NCI-H526 treated with DMSO at 0.1 percent for 48 hours (cell line): ENCODE measurements at regions not wholly inside any gene's neighbourhood (a gene's known extent, or its start where the extent isn't known, plus 50 kb on each side); places are given as distances from the start of the nearest gene placed in this dataset.

Experiments used
- DNase-seq: peaks from one replicate; lab custom pipeline; 2025; lab: John Stamatoyannopoulos, UW

GRCh38 chr2:60400462-60401246 is 152.8 kb downstream of the BCL11A start:
- no peak for DNase-seq

GRCh38 chr2:60394463-60394862 is 159.0 kb downstream of the BCL11A start:
- no peak for DNase-seq

GRCh38 chr2:60391649-60392375 is 161.6 kb downstream of the BCL11A start:
- no peak for DNase-seq

GRCh38 chr2:60391230-60391629 is 162.2 kb downstream of the BCL11A start:
- DNase-seq: no peak

GRCh38 chr2:60386436-60386835 is 167.0 kb downstream of the BCL11A start:
- DNase-seq: no peak

- DNase-seq: no peak
These were observed 167.8 kb downstream of the BCL11A start for GRCh38 chr2:60385648-60386047.

GRCh38 chr2:60383401-60384143 is 169.9 kb downstream of the BCL11A start:
- DNase-seq: no peak

GRCh38 chr2:60380411-60380810 is 173.0 kb downstream of the BCL11A start:
- DNase-seq: no peak

GRCh38 chr2:60379684-60380083 is 173.8 kb downstream of the BCL11A start:
- no peak for DNase-seq

GRCh38 chr2:60379216-60379615 is 174.2 kb downstream of the BCL11A start:
- DNase-seq: no peak

- no peak for DNase-seq
These were observed 175.6 kb downstream of the BCL11A start for GRCh38 chr2:60377825-60378224.

- DNase-seq: no peak
These were observed 177.2 kb downstream of the BCL11A start for GRCh38 chr2:60376252-60376651.

GRCh38 chr2:60371681-60372080 is 181.8 kb downstream of the BCL11A start:
- no peak for DNase-seq

- DNase-seq: no peak
These were observed 182.2 kb downstream of the BCL11A start for GRCh38 chr2:60371219-60371618.

- no peak for DNase-seq
These were observed 182.6 kb downstream of the BCL11A start for GRCh38 chr2:60370814-60371213.

GRCh38 chr2:60368456-60368855 is 185.0 kb downstream of the BCL11A start:
- no peak for DNase-seq

- no peak for DNase-seq
These were observed 187.2 kb downstream of the BCL11A start for GRCh38 chr2:60366135-60366712.

GRCh38 chr2:60365556-60365955 is 187.9 kb downstream of the BCL11A start:
- no peak for DNase-seq

GRCh38 chr2:60364491-60364890 is 189.0 kb downstream of the BCL11A start:
- DNase-seq: no peak

GRCh38 chr2:60361498-60361897 is 192.0 kb downstream of the BCL11A start:
- DNase-seq: no peak

- DNase-seq: no peak
These were observed 193.9 kb downstream of the BCL11A start for GRCh38 chr2:60359569-60359968.

- no peak for DNase-seq
These were observed 195.0 kb downstream of the BCL11A start for GRCh38 chr2:60358476-60358875.
